WI38 (cell line): ENCODE measurements at regions not wholly inside any gene's neighbourhood (a gene's known extent, or its start where the extent isn't known, plus 50 kb on each side); places are given as distances from the start of the nearest gene placed in this dataset.

Source experiments
- H3K4me3 ChIP-seq: 2 replicates; pipeline ENCODE4 v1.5.1; 2011; ENCODE audit warnings: low read depth, mild to moderate bottlenecking, control low read depth, low read length
- CTCF ChIP-seq: IDR thresholded peaks from 2 replicates; pipeline ENCODE4 v1.5.1; 2012; ENCODE audit warnings: low read depth, mild to moderate bottlenecking, control low read depth, low read length

DNA sequence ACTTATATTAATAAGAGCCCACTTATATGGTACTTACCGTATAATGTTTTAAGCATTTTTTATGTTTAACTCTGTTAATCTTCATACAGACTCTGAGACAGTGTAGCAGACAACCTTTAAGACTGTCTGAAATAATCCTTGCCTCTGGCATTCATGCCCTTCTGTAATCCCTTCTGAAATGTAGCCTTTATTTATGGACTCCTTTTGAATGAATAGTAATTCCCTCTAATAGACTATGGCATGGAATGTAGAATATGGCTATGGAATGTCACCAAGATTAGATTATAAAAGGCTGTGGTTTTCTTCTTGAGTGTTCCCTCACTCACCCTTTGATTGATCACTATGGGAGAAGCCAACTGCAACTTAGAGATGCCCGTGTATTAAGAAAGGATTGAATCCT is 439.4 kb downstream of the SH3GL2 start:
- no peak for TF ChIP-seq CTCF
- H3K4me3 ChIP-seq, result no peak overlapping the region

GRCh38 chr9:18018661-18019060 is 439.8 kb downstream of the SH3GL2 start:
- no peak overlapping the region for H3K4me3 ChIP-seq
- no peak for TF ChIP-seq CTCF

DNA sequence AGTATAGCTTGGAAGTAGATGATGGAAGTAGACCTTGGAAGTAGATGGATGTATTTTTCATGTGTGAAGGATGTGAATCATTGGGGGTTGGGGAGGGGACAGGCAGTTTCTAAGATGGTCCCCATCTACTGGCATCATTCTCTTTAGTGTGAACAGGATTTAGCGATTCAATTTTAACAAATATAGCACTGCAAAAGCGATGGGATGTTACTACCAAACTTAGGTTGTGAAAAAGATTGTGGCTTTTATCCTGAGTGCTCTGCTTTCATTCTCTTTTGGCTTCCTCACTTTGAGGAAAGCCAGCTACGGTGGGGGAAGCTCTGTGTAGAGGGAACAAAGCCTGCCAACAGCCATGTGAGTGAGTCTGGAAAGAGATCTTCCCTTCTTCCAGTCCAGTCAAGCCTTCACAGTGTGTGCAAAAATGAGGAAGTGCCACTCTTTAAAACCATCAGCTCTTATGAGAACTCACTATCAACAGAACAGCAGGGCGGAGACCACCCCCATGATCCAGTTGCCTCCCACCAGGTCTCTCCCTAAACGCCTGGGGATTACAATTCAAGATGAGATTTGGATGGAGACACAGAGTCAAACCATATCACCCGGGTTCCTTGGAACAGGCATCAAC is 441.4 kb downstream of the SH3GL2 start:
- TF ChIP-seq CTCF, result no peak

DNA sequence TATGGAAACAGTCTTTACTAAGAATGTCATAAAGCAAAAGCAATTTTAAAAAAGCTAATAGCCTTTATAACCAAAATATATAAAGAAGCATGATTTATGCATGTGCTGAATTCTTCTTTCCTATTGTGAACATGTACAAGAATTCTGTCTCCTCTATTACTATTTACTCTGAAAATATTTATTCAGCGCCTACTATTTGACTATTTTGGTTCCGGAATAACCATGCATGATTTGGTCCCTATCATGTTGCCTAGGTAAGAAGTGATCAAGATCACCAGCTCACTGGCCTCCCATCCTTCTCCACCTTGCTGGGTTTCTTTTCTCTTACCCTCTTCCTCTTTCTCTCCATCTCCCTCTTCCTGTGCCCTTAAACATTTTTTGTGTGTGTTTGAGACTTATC is 443.8 kb downstream of the SH3GL2 start:
- H3K4me3 ChIP-seq, result no peak overlapping the region
- TF ChIP-seq CTCF, result no peak

More for the DNA sequence above, 441.4 kb downstream of the SH3GL2 start:
- H3K4me3 ChIP-seq, result no peak overlapping the region

- TF ChIP-seq CTCF, result no peak
- H3K4me3 ChIP-seq, result no peak overlapping the region
Observed at GRCh38 chr9:18023332-18023731, 444.5 kb downstream of the SH3GL2 start.

GRCh38 chr9:18032636-18033035 is 441.3 kb upstream of the ADAMTSL1 start:
- TF ChIP-seq CTCF, result no peak

DNA sequence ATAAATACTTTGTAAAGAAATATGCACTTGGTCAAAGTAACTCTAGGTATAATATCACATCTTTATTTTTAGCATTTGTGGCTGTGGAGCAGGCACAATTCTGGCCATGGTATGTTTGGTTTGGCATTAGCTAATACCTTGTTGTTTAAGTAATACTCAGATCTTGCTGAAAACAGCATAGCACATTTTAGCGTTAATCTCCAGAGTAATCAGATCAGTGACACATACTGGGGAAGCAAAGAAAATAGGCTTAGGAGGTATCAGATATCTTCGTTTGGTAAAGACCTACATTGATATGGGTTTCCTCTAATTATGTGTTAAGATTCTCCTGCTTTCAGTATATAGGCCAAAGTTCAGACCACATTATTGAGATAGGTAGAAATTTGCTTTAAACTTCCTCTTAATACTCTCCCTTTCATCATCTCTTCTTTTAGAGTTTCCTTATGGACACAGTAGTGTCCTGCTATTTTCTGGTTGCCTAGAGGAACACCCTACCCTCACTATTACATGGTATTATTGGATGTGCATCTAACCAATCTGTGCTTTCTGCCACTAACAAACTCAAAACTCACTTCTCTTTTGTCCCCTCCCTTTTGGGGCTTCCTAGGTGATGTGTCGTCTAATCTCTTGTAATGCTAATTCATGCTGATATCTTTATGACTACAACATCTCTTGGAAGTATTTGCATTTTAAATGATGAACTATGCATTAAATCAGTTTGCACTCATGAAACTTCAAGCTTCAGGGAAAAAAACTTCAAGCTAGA is 437.3 kb upstream of the ADAMTSL1 start:
- TF ChIP-seq CTCF, result no peak
- no peak overlapping the region for H3K4me3 ChIP-seq

More at GRCh38 chr9:18032636-18033035, 441.3 kb upstream of the ADAMTSL1 start:
- no peak overlapping the region for H3K4me3 ChIP-seq
